ENCODE measurements at regions not wholly inside any gene's neighbourhood (a gene's known extent, or its start where the extent isn't known, plus 50 kb on each side); places are given as distances from the start of the nearest gene placed in this dataset.

- H3K4me1 ChIP-seq (ENCODE audit: control insufficient read depth in 3 of 3, insufficient read depth in 2 of 3, low read depth in 1 of 3, low read length in 2 of 3): no peaks in the 10 kb centered on the region
- H3K9me3 ChIP-seq (ENCODE audit: control insufficient read depth in 2 of 2, insufficient read depth in 1 of 2, low read depth in 1 of 2, low read length in 1 of 2): peaks cover 0 to 5% of the 10 kb centered on the region in 2 donors
- H3K27me3 ChIP-seq (ENCODE audit: control insufficient read depth in 3 of 3, insufficient read depth in 3 of 3, low read length in 3 of 3): no peaks in the 10 kb centered on the region
- DNase-seq: no peak
- no peak overlapping the region for H3K4me3 ChIP-seq (ENCODE audit: low read depth in 1 of 3, low read length in 3 of 3)
- FAIRE-seq: no peak
- H3K27ac ChIP-seq (ENCODE audit: low read depth in 1 of 3, low read length in 2 of 3): no peak overlapping the region
- H3K36me3 ChIP-seq (ENCODE audit: control insufficient read depth in 3 of 3, insufficient read depth in 2 of 3, low read depth in 1 of 3, low read length in 3 of 3): no peaks in the 10 kb centered on the region
- 73 to 74% (median 73%) methylated on average over 3 of the region's 3 CpGs for WGBS, 3 donors
Observed at GRCh38 chr5:33228149-33228548, 212.6 kb upstream of the TARS1 start.

DNA sequence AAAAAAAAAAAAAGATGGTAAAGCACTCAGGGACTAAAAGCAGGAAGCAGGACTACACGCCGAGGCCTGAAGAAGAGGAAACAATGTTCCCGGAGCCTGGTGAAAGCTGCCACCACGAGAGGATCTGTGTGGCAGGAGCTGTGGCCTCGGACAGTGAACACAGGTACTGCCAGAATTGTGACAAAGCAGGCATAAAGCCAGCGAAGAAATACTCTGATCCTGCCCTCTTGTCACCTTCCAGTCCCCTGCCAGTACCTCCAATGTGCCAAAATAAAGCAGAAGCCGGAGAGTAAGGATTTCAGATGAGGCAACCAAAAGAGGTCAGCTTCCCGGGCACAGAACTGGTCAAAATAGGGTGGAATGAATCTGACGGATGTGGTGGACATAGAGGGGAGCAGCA is 211.5 kb upstream of the TARS1 start:
- peaks cover 0 to 5% of the 10 kb centered on the region in 2 donors for H3K9me3 ChIP-seq (ENCODE audit: control insufficient read depth in 2 of 2, insufficient read depth in 1 of 2, low read depth in 1 of 2, low read length in 1 of 2)
- FAIRE-seq: no peak
- no peak overlapping the region for H3K27ac ChIP-seq (ENCODE audit: low read depth in 1 of 3, low read length in 2 of 3)
- no peaks in the 10 kb centered on the region for H3K36me3 ChIP-seq (ENCODE audit: control insufficient read depth in 3 of 3, insufficient read depth in 2 of 3, low read depth in 1 of 3, low read length in 3 of 3)
- H3K4me3 ChIP-seq (ENCODE audit: low read depth in 1 of 3, low read length in 3 of 3): no peak overlapping the region
- DNase-seq: no peak
- WGBS, 3 donors: 56 to 64% (median 64%) methylated on average over 9 of the region's 9 CpGs
- H3K27me3 ChIP-seq (ENCODE audit: control insufficient read depth in 3 of 3, insufficient read depth in 3 of 3, low read length in 3 of 3): no peaks in the 10 kb centered on the region
- no peaks in the 10 kb centered on the region for H3K4me1 ChIP-seq (ENCODE audit: control insufficient read depth in 3 of 3, insufficient read depth in 2 of 3, low read depth in 1 of 3, low read length in 2 of 3)

GRCh38 chr5:33230467-33231078 is 210.2 kb upstream of the TARS1 start:
- Histone ChIP-seq H3K27me3 (ENCODE audit: control insufficient read depth in 3 of 3, insufficient read depth in 3 of 3, low read length in 3 of 3) (no peaks in the 10 kb centered on the region), H3K36me3 (ENCODE audit: control insufficient read depth in 3 of 3, insufficient read depth in 2 of 3, low read depth in 1 of 3, low read length in 3 of 3) (no peaks in the 10 kb centered on the region), H3K9me3 (ENCODE audit: control insufficient read depth in 2 of 2, insufficient read depth in 1 of 2, low read depth in 1 of 2, low read length in 1 of 2) (peaks cover 0 to 9% of the 10 kb centered on the region in 2 donors), H3K4me1 (ENCODE audit: control insufficient read depth in 3 of 3, insufficient read depth in 2 of 3, low read depth in 1 of 3, low read length in 2 of 3) (no peaks in the 10 kb centered on the region), H3K4me3 (ENCODE audit: low read depth in 1 of 3, low read length in 3 of 3) (no peak overlapping the region), H3K27ac (ENCODE audit: low read depth in 1 of 3, low read length in 2 of 3) (no peak overlapping the region)
- DNase-seq: no peak
- no peak for FAIRE-seq
- 44 to 50% (median 48%) methylated on average over 13 of the region's 13 CpGs for WGBS, 3 donors

DNA sequence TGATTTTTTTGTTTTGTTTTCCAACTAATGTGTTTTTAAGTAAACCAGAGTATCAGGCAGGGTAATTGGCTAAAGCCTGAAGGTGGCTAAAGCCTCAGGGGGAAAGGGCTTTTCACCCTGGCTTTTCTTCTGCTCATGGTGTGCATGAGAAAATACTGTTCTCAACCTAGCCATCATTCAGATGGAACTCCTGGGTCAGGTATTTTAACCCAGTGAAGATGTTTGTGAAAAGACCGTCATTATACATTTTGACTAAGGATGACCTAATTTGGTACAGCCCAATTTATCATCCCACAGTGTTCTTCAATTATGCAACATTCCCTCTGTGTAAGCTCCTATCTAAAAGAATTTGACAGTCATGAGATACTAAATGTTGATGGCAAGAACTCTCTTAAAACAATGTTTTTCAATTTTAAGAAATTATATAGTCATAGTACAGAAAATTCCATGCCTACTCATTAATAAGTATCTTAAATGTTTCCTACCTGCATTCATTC is 209.5 kb upstream of the TARS1 start:
- Histone ChIP-seq H3K27ac (ENCODE audit: low read depth in 1 of 3, low read length in 2 of 3) (no peak overlapping the region), H3K36me3 (ENCODE audit: control insufficient read depth in 3 of 3, insufficient read depth in 2 of 3, low read depth in 1 of 3, low read length in 3 of 3) (no peaks in the 10 kb centered on the region), H3K27me3 (ENCODE audit: control insufficient read depth in 3 of 3, insufficient read depth in 3 of 3, low read length in 3 of 3) (no peaks in the 10 kb centered on the region), H3K4me1 (ENCODE audit: control insufficient read depth in 3 of 3, insufficient read depth in 2 of 3, low read depth in 1 of 3, low read length in 2 of 3) (no peaks in the 10 kb centered on the region), H3K4me3 (ENCODE audit: low read depth in 1 of 3, low read length in 3 of 3) (no peak overlapping the region), H3K9me3 (ENCODE audit: control insufficient read depth in 2 of 2, insufficient read depth in 1 of 2, low read depth in 1 of 2, low read length in 1 of 2) (peaks cover 0 to 4% of the 10 kb centered on the region in 2 donors)
- FAIRE-seq: no peak
- no peak for DNase-seq
- 91 to 97% (median 93%) methylated on average over 1 of the region's 1 CpG for WGBS, 3 donors

- Histone ChIP-seq H3K9me3 (ENCODE audit: control insufficient read depth in 2 of 2, insufficient read depth in 1 of 2, low read depth in 1 of 2, low read length in 1 of 2) (peaks cover 0 to 4% of the 10 kb centered on the region in 2 donors), H3K4me3 (ENCODE audit: low read depth in 1 of 3, low read length in 3 of 3) (no peak overlapping the region), H3K27me3 (ENCODE audit: control insufficient read depth in 3 of 3, insufficient read depth in 3 of 3, low read length in 3 of 3) (no peaks in the 10 kb centered on the region), H3K4me1 (ENCODE audit: control insufficient read depth in 3 of 3, insufficient read depth in 2 of 3, low read depth in 1 of 3, low read length in 2 of 3) (no peaks in the 10 kb centered on the region), H3K36me3 (ENCODE audit: control insufficient read depth in 3 of 3, insufficient read depth in 2 of 3, low read depth in 1 of 3, low read length in 3 of 3) (no peaks in the 10 kb centered on the region), H3K27ac (ENCODE audit: low read depth in 1 of 3, low read length in 2 of 3) (no peak overlapping the region)
- 81 to 83% (median 82%) methylated on average over 4 of the region's 4 CpGs for WGBS, 3 donors
- no peak for DNase-seq
- FAIRE-seq: no peak
Observed at GRCh38 chr5:33231935-33232334, 208.8 kb upstream of the TARS1 start.

DNA sequence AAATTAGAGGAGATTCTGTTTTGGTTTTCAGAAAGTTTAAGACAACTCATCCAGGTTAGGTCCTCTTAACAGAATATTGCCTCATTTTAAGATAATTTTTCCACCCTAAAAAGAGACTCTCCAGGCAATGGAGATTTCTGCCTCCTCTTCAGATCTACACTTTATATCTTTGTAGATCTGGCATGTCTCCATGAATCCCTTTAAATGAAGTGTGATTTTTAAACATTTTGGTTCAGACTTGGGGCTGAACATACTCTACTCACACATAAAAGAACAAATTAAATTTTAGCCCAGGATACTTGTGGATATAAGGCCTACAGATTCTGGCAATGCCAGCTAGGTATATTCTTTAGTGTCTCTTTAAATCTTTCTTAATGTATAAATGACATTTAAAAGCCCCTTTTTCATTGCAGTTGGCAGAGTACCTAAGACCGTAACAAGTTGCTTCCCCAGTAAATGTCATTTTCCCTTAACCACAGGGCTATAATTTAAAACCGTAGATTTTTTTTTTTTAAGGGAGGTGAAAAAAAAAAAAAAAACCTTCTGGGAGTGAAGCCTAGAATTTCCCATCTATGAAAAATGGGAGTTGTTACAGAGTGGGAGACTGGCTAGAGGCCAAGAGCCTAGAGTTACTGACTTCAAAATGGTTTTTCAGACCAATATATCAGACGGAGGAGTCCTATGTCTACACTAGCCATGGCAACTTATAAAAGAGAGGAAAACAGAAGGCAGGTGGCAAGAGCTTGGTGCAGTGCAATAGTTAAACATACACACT is 207.8 kb upstream of the TARS1 start:
- WGBS, 3 donors: 57 to 78% (median 68%) methylated on average over 3 of the region's 3 CpGs
- no peak for FAIRE-seq
- peaks cover 0 to 4% of the 10 kb centered on the region in 2 donors for H3K9me3 ChIP-seq (ENCODE audit: control insufficient read depth in 2 of 2, insufficient read depth in 1 of 2, low read depth in 1 of 2, low read length in 1 of 2)
- H3K27me3 ChIP-seq (ENCODE audit: control insufficient read depth in 3 of 3, insufficient read depth in 3 of 3, low read length in 3 of 3): no peaks in the 10 kb centered on the region
- H3K4me1 ChIP-seq (ENCODE audit: control insufficient read depth in 3 of 3, insufficient read depth in 2 of 3, low read depth in 1 of 3, low read length in 2 of 3): no peaks in the 10 kb centered on the region
- H3K36me3 ChIP-seq (ENCODE audit: control insufficient read depth in 3 of 3, insufficient read depth in 2 of 3, low read depth in 1 of 3, low read length in 3 of 3): no peaks in the 10 kb centered on the region
- no peak for DNase-seq
- no peak overlapping the region for H3K27ac ChIP-seq (ENCODE audit: low read depth in 1 of 3, low read length in 2 of 3)
- H3K4me3 ChIP-seq (ENCODE audit: low read depth in 1 of 3, low read length in 3 of 3): no peak overlapping the region

DNA sequence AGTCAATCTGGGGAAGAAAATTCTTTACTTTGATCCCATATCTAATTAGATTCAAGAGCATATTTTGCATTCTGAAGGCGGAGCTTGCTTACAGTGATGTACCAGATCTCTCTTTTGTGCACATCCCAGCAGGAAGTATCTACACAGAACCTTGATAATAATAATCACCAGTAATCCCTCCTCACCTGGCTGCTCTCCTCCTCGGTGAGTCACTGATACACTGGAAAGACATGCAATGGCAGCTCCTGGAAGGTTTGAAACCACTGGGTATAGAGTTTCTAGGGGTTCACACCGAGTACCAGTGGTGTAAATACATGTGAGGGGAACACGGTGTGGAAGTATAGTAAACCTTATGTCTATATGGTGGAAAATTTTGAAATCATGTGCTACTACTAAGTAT is 205.5 kb upstream of the TARS1 start:
- no peaks in the 10 kb centered on the region for H3K27me3 ChIP-seq (ENCODE audit: control insufficient read depth in 3 of 3, insufficient read depth in 3 of 3, low read length in 3 of 3)
- H3K36me3 ChIP-seq (ENCODE audit: control insufficient read depth in 3 of 3, insufficient read depth in 2 of 3, low read depth in 1 of 3, low read length in 3 of 3): no peaks in the 10 kb centered on the region
- no peaks in the 10 kb centered on the region for H3K4me1 ChIP-seq (ENCODE audit: control insufficient read depth in 3 of 3, insufficient read depth in 2 of 3, low read depth in 1 of 3, low read length in 2 of 3)
- no peak overlapping the region for H3K27ac ChIP-seq (ENCODE audit: low read depth in 1 of 3, low read length in 2 of 3)
- FAIRE-seq (no peak), DNase-seq (no peak)
- H3K4me3 ChIP-seq (ENCODE audit: low read depth in 1 of 3, low read length in 3 of 3): no peak overlapping the region
- 69 to 86% (median 74%) methylated on average over 4 of the region's 4 CpGs for WGBS, 3 donors
- peaks cover 0 to 4% of the 10 kb centered on the region in 2 donors for H3K9me3 ChIP-seq (ENCODE audit: control insufficient read depth in 2 of 2, insufficient read depth in 1 of 2, low read depth in 1 of 2, low read length in 1 of 2)

DNA sequence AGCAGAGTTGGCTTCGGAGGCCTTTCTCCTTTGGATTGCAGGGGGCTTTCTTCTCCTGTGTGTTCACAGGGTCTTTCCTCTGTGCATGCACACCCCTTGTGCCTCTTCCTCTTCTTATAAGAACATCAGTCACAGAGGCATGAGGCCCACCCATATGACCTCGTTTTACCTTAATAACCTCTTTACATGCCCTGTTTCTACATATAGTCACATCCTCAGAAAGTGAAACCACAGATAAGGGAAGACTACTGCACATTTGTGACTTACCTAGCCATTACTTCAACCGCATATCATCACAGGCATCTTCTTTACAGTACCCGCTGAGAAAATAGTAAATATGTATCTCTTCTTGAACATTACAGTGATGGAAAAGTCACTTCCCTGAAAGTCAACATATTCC is 204.9 kb upstream of the TARS1 start:
- H3K9me3 ChIP-seq (ENCODE audit: control insufficient read depth in 2 of 2, insufficient read depth in 1 of 2, low read depth in 1 of 2, low read length in 1 of 2): peaks cover 0 to 4% of the 10 kb centered on the region in 2 donors
- no peaks in the 10 kb centered on the region for H3K36me3 ChIP-seq (ENCODE audit: control insufficient read depth in 3 of 3, insufficient read depth in 2 of 3, low read depth in 1 of 3, low read length in 3 of 3)
- FAIRE-seq (no peak), DNase-seq (no peak)
- WGBS, 3 donors: 67 to 75% (median 73%) methylated on average over 4 of the region's 4 CpGs
- no peaks in the 10 kb centered on the region for H3K4me1 ChIP-seq (ENCODE audit: control insufficient read depth in 3 of 3, insufficient read depth in 2 of 3, low read depth in 1 of 3, low read length in 2 of 3)
- no peak overlapping the region for H3K27ac ChIP-seq (ENCODE audit: low read depth in 1 of 3, low read length in 2 of 3)
- no peak overlapping the region for H3K4me3 ChIP-seq (ENCODE audit: low read depth in 1 of 3, low read length in 3 of 3)
- no peaks in the 10 kb centered on the region for H3K27me3 ChIP-seq (ENCODE audit: control insufficient read depth in 3 of 3, insufficient read depth in 3 of 3, low read length in 3 of 3)

All from small intestine (tissue), 7 donors.